Cerebellar nuclear complex (tissue), 1 donor: ENCODE measurements at regions not wholly inside any gene's neighbourhood (a gene's known extent, or its start where the extent isn't known, plus 50 kb on each side); places are given as distances from the start of the nearest gene placed in this dataset.

Experiments
- DNase-seq, 2 experiments: peaks; one replicate each; lab custom pipeline; 2025; lab: John Stamatoyannopoulos, UW

GRCh38 chr2:8398040-8398668 lies 283.7 kb upstream of the ID2 start:
- no peak for DNase-seq

GRCh38 chr2:8399731-8400130 lies 282.1 kb upstream of the ID2 start:
- no peak for DNase-seq

GRCh38 chr2:8400196-8400595 lies 281.7 kb upstream of the ID2 start:
- DNase-seq: no peak

- DNase-seq: no peak
Observed at GRCh38 chr2:8402222-8402621, 279.6 kb upstream of the ID2 start.

GRCh38 chr2:8403876-8404275 lies 278.0 kb upstream of the ID2 start:
- no peak for DNase-seq

- no peak for DNase-seq
Observed at GRCh38 chr2:8405334-8405733, 276.5 kb upstream of the ID2 start.

GRCh38 chr2:8406271-8406670 lies 275.6 kb upstream of the ID2 start:
- DNase-seq: no peak

- no peak for DNase-seq
Observed at GRCh38 chr2:8407332-8407731, 274.5 kb upstream of the ID2 start.

- no peak for DNase-seq
Observed at GRCh38 chr2:8408560-8409460, 273.0 kb upstream of the ID2 start.

GRCh38 chr2:8409461-8410260 lies 272.2 kb upstream of the ID2 start:
- DNase-seq: no peak

GRCh38 chr2:8412082-8412481 lies 269.8 kb upstream of the ID2 start:
- no peak for DNase-seq

GRCh38 chr2:8412586-8412985 lies 269.3 kb upstream of the ID2 start:
- DNase-seq: no peak

- no peak for DNase-seq
Observed at GRCh38 chr2:8413589-8414135, 268.2 kb upstream of the ID2 start.

- no peak for DNase-seq
Observed at GRCh38 chr2:8414946-8415879, 266.6 kb upstream of the ID2 start.

GRCh38 chr2:8416001-8416571 lies 265.8 kb upstream of the ID2 start:
- DNase-seq: no peak

GRCh38 chr2:8416849-8417832 lies 264.7 kb upstream of the ID2 start:
- DNase-seq: no peak

- no peak for DNase-seq
Observed at GRCh38 chr2:8418721-8419120, 263.1 kb upstream of the ID2 start.

GRCh38 chr2:8421658-8422449 lies 260.0 kb upstream of the ID2 start:
- no peak for DNase-seq

- no peak for DNase-seq
Observed at GRCh38 chr2:8422450-8422800, 259.4 kb upstream of the ID2 start.
